Stimulated activated CD8-positive, alpha-beta memory T cell treated with anti-CD3 and anti-CD28 coated beads, Interleukin-7, amount 100 ng/mL, for 4 hours (primary cell): ENCODE measurements at regions not wholly inside any gene's neighbourhood (a gene's known extent, or its start where the extent isn't known, plus 50 kb on each side); places are given as distances from the start of the nearest gene placed in this dataset.
"Not testable (repeated sequence)": the region's sequence is repeated elsewhere in the genome, so short reads cannot be mapped to it uniquely, and the experiment has no call there.

Experiments used
- DNase-seq, 2 donors: peaks; one replicate each; pipeline ENCODE4 v3.0.0-alpha.2; 2020; ENCODE audit warnings: low read depth in 2 of 2

GRCh38 chr16:10314317-10314716, 71.5 kb upstream of the ATF7IP2 start:
- no peak for DNase-seq

- no peak for DNase-seq
These were observed 71.0 kb upstream of the ATF7IP2 start for GRCh38 chr16:10314811-10315210.

- no peak for DNase-seq
These were observed 68.3 kb upstream of the ATF7IP2 start for GRCh38 chr16:10317425-10318001.

GRCh38 chr16:10318798-10319500, 66.9 kb upstream of the ATF7IP2 start:
- DNase-seq: no peak

GRCh38 chr16:10321407-10322387, 64.2 kb upstream of the ATF7IP2 start:
- no peak for DNase-seq

GRCh38 chr16:10322723-10323527, 62.9 kb upstream of the ATF7IP2 start:
- no peak for DNase-seq

- DNase-seq: no peak
These were observed 62.4 kb upstream of the ATF7IP2 start for GRCh38 chr16:10323528-10323869.

GRCh38 chr16:10324210-10324609, 61.7 kb upstream of the ATF7IP2 start:
- no peak for DNase-seq

GRCh38 chr16:10325783-10326543, 59.9 kb upstream of the ATF7IP2 start:
- DNase-seq: no peak

- DNase-seq: no peak
These were observed 59.2 kb upstream of the ATF7IP2 start for GRCh38 chr16:10326647-10327046.

GRCh38 chr16:10328291-10328690, 57.6 kb upstream of the ATF7IP2 start:
- not testable (repeated sequence) for DNase-seq

GRCh38 chr16:10332241-10332640, 53.6 kb upstream of the ATF7IP2 start:
- DNase-seq: no peak

GRCh38 chr16:10332775-10333174, 53.1 kb upstream of the ATF7IP2 start:
- no peak for DNase-seq

- no peak for DNase-seq
These were observed 52.4 kb upstream of the ATF7IP2 start for GRCh38 chr16:10333321-10334032.

- no peak for DNase-seq
These were observed 50.2 kb upstream of the ATF7IP2 start for GRCh38 chr16:10335681-10336080.
